GM21515 (cell line): ENCODE measurements at regions not wholly inside any gene's neighbourhood (a gene's known extent, or its start where the extent isn't known, plus 50 kb on each side); places are given as distances from the start of the nearest gene placed in this dataset.
"Not testable (repeated sequence)": the region's sequence is repeated elsewhere in the genome, so short reads cannot be mapped to it uniquely, and the experiment has no call there.

Source experiments
- ATAC-seq: cut with Tn5 transposase; IDR thresholded peaks from one replicate; pipeline ENCODE4 v1.9.1; 2021; ENCODE audit not compliant: unreplicated experiment

GRCh38 chr2:180705122-180705521, 275.3 kb upstream of the UBE2E3 start:
- ATAC-seq: no peak

GRCh38 chr2:180699657-180700361, 280.6 kb upstream of the UBE2E3 start:
- ATAC-seq: no peak

GRCh38 chr2:180698668-180699067, 281.7 kb upstream of the UBE2E3 start:
- no peak for ATAC-seq

- no peak for ATAC-seq
These were observed 284.6 kb upstream of the UBE2E3 start for GRCh38 chr2:180695586-180696401.

- ATAC-seq: no peak
These were observed 285.7 kb upstream of the UBE2E3 start for GRCh38 chr2:180694445-180695421.

- no peak for ATAC-seq
These were observed 288.1 kb upstream of the UBE2E3 start for GRCh38 chr2:180692322-180692721.

- not testable (repeated sequence) for ATAC-seq
These were observed 288.6 kb upstream of the UBE2E3 start for GRCh38 chr2:180691855-180692223.

GRCh38 chr2:180691186-180691854, 289.1 kb upstream of the UBE2E3 start:
- ATAC-seq: not testable (repeated sequence)

GRCh38 chr2:180690611-180691010, 289.8 kb upstream of the UBE2E3 start:
- no peak for ATAC-seq

GRCh38 chr2:180682871-180683270, 297.5 kb upstream of the UBE2E3 start:
- ATAC-seq: no peak

DNA sequence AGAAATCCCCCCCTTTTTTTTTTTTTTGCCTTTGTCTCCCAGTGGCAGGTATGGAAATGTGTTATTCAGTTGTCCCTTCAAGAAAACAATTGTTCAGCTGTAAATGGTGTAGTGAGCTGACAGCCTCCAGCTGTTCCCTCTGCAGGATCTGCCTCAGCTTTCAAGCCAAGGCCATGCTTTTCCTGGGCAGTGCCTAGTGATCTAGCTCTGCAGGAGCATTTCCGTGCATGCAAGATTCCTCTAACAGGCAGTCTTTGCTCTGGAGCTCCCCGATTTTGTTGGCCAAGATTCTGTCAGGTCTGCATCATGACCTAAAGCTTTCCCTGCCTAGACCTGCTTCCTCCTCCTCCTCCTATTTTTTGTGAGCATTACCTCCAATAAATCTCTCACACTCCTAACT, 300.7 kb upstream of the UBE2E3 start:
- ATAC-seq: no peak

GRCh38 chr2:180678625-180678972, 301.8 kb upstream of the UBE2E3 start:
- ATAC-seq: no peak

GRCh38 chr2:180677930-180678624, 302.3 kb upstream of the UBE2E3 start:
- ATAC-seq: no peak

DNA sequence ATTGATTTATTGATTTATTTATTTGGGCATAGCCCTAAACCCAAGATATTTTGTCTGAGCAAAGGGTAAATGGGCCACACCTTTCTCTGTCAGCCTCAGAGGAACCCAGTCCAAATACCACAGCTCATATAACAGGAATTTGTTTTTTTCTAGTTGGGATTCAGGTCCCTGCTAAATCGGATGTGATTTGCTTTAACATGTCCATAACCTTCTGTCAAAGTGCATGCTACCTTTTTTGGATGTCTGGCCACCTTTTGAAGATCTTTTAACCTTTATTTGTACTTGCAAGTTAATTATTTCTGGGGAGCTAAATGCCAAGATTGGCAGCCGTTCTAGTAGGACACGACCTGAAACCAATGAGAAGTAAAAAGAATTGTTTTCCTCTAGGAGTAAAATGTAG, 303.2 kb upstream of the UBE2E3 start:
- no peak for ATAC-seq

GRCh38 chr2:180676520-180677025, 303.8 kb upstream of the UBE2E3 start:
- ATAC-seq: no peak

DNA sequence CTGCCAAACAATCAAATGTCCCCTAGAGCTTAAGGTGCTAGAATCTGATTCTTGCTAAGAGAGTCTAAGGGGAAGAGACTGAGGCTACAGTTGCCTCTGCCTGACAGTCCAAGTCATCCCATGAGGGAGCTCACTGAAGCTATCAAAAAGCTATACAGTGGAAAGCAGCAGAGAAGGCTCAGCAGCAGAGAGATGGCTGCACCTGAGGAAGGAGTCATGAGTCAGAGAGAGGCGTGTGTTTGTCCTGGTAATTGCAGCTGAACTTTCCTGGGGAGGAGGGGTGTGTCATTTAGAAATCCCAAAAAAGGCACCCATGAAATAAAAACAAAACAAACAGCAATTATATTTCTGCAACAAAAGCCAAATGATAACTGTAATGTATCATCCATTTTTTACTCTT, 305.2 kb upstream of the UBE2E3 start:
- ATAC-seq: no peak

- ATAC-seq: no peak
These were observed 308.0 kb upstream of the UBE2E3 start for GRCh38 chr2:180672377-180672776.

DNA sequence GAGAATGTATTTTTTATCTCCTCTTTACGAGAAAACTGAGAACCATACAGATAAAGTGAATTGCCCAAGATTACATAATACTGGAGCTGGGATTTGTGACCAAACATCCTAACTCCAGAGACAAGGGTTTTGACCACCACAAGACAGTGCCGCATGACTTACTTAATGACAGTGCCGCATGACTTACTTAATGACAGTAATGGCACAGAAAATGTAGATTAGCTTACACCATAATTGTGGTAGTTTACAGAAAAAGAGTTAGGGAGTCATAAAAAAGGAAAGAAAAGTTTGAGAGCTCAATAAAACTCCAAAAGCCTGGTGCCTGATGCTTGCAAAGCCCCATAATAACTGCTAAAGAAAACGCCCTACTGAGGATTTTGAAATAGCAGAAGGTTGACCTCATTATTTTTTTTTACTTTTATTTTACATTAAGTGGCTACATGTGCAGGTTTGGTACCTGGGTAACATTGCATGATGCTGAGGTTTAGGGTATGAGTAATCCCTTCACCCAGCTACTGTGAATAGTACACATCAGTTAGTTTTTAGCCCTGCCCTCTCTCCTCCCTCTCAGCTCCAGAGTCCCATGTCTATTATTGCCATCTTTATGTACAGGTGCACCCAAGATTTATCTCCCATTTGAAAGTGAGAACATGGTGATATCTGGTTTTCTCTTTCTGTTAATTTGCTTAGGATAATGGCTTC, 310.0 kb upstream of the UBE2E3 start:
- ATAC-seq: no peak

GRCh38 chr2:180669016-180669415, 311.4 kb upstream of the UBE2E3 start:
- no peak for ATAC-seq
